ENCODE measurements at regions not wholly inside any gene's neighbourhood (a gene's known extent, or its start where the extent isn't known, plus 50 kb on each side); places are given as distances from the start of the nearest gene placed in this dataset.

GRCh38 chr3:5304789-5305683, 117.5 kb downstream of the EDEM1 start:
- peak; percentile 85 for TF ChIP-seq CTCF (IDR thresholded peaks at IDR 0.05)

GRCh38 chr3:5305684-5305989, 118.1 kb downstream of the EDEM1 start:
- TF ChIP-seq CTCF (IDR thresholded peaks at IDR 0.05), result no peak; the same call in 1 of the 2 replicates

- TF ChIP-seq CTCF (IDR thresholded peaks at IDR 0.05), result no peak
Observed at GRCh38 chr3:5309171-5309570, 121.7 kb downstream of the EDEM1 start.

GRCh38 chr3:5309602-5310001, 122.1 kb downstream of the EDEM1 start:
- no peak for TF ChIP-seq CTCF (IDR thresholded peaks at IDR 0.05)

- TF ChIP-seq CTCF (IDR thresholded peaks at IDR 0.05), result no peak
Observed at GRCh38 chr3:5310509-5310908, 123.0 kb downstream of the EDEM1 start.

GRCh38 chr3:5312290-5312689, 124.8 kb downstream of the EDEM1 start:
- no peak for TF ChIP-seq CTCF (IDR thresholded peaks at IDR 0.05)

- no peak for TF ChIP-seq CTCF (IDR thresholded peaks at IDR 0.05)
Observed at GRCh38 chr3:5314897-5315296, 127.4 kb downstream of the EDEM1 start.

GRCh38 chr3:5317557-5317956, 130.1 kb downstream of the EDEM1 start:
- TF ChIP-seq CTCF (IDR thresholded peaks at IDR 0.05), result no peak
